Neural cell (in vitro differentiated cells): ENCODE measurements at regions not wholly inside any gene's neighbourhood (a gene's known extent, or its start where the extent isn't known, plus 50 kb on each side); places are given as distances from the start of the nearest gene placed in this dataset.

Source experiments
- EP300 ChIP-seq: fragments of 450-650 bp; conservative IDR thresholded peaks from 2 replicates; pipeline ENCODE4 v1.6.1; 2014; ENCODE audit warnings: antibody characterized with exemption, mild to moderate bottlenecking, moderate library complexity; ENCODE audit not compliant: poor library complexity, severe bottlenecking
- EZH2 ChIP-seq: fragments of 200-600, 300-800 bp; shearing (Covaris generic), sonication (generic); IDR thresholded peaks from 2 replicates; pipeline ENCODE4 v1.6.1; 2014; ENCODE audit warnings: antibody characterized with exemption, low read length, borderline replicate concordance, mild to moderate bottlenecking; ENCODE audit not compliant: insufficient read depth, poor library complexity, severe bottlenecking
- RAD21 ChIP-seq: fragments of 450-650 bp; conservative IDR thresholded peaks from 2 replicates; pipeline ENCODE4 v1.6.1; 2014; ENCODE audit warnings: antibody characterized with exemption, mild to moderate bottlenecking, moderate library complexity
- TF ChIP-seq, protein P1 (sequence below): fragments of 450-650 bp; IDR thresholded peaks from 2 replicates; pipeline ENCODE4 v1.5.1; 2014; ENCODE audit warnings: antibody characterized with exemption, mild to moderate bottlenecking, moderate library complexity; ENCODE audit not compliant: poor library complexity, severe bottlenecking

DNA sequence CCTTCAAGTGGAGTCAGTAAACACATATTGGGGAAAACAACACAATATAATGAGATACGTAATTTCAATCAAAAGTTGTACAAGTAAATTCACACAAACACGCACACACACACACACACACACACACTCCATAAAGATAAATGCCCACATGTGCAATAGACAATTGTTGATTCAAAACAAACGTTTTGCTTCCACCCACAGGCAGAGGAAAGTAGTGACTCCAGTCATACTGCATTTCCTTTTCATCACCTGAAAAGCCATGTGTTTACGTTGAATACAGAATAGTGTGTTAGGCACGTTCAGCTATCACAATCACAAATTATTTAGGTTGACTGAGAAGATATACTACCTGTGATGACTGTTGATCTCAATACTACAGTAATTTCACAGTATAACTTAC is 443.8 kb upstream of the MANEA start:
- TF ChIP-seq RAD21 (peak; percentile 44), EP300 (no peak), EZH2 (no peak)
- TF ChIP-seq, protein P1, sequence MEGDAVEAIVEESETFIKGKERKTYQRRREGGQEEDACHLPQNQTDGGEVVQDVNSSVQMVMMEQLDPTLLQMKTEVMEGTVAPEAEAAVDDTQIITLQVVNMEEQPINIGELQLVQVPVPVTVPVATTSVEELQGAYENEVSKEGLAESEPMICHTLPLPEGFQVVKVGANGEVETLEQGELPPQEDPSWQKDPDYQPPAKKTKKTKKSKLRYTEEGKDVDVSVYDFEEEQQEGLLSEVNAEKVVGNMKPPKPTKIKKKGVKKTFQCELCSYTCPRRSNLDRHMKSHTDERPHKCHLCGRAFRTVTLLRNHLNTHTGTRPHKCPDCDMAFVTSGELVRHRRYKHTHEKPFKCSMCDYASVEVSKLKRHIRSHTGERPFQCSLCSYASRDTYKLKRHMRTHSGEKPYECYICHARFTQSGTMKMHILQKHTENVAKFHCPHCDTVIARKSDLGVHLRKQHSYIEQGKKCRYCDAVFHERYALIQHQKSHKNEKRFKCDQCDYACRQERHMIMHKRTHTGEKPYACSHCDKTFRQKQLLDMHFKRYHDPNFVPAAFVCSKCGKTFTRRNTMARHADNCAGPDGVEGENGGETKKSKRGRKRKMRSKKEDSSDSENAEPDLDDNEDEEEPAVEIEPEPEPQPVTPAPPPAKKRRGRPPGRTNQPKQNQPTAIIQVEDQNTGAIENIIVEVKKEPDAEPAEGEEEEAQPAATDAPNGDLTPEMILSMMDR: no peak
